PC-9 (cell line): ENCODE measurements at regions not wholly inside any gene's neighbourhood (a gene's known extent, or its start where the extent isn't known, plus 50 kb on each side); places are given as distances from the start of the nearest gene placed in this dataset.

Source experiments
- BruUV-seq: library from RNA; stranded (reverse); fragments of 400-500 nt; replicated peaks from 2 replicates; lab custom pipeline; 2021; lab: Mats Ljungman, UMichigan
- CTCF ChIA-PET: fragments of 300-600 bp; sonication (Branson Sonifier 250); formaldehyde crosslinking; loops from one replicate; lab custom pipeline; 2022; ENCODE audit warnings: antibody characterized with exemption; lab: Charles Lee
- POLR2A ChIA-PET: fragments of 300-600 bp; sonication (Branson Sonifier 250); formaldehyde crosslinking; loops from one replicate; lab custom pipeline; 2022; ENCODE audit warnings: antibody characterized with exemption; ENCODE audit not compliant: unreplicated experiment; lab: Charles Lee
- DNase-seq, 2 experiments: peaks; one replicate each; pipeline versions ENCODE4 v3.0.0 to v3.0.0-alpha.2; 2015 to 2022; ENCODE audit warnings: mixed read lengths in 1 of 2
- H2AFZ ChIP-seq: fragments of 200-600 bp; sonication (generic); 2 replicates; pipeline ENCODE4 v1.8.1; 2017; ENCODE audit warnings: antibody characterized with exemption
- H3F3A ChIP-seq: fragments of 200-600 bp; sonication (generic); 2 replicates; pipeline ENCODE4 v1.8.1; 2017; ENCODE audit warnings: antibody characterized with exemption, mild to moderate bottlenecking, low read depth; ENCODE audit not compliant: insufficient read depth
- H3K27ac ChIP-seq: fragments of 200-600 bp; sonication (generic); 2 replicates; pipeline ENCODE4 v1.6.1; 2016; ENCODE audit warnings: mixed run types
- H3K27me3 ChIP-seq: fragments of 200-600 bp; sonication (generic); 2 replicates; pipeline ENCODE4 v1.6.1; 2016; ENCODE audit warnings: low read depth, mixed run types; ENCODE audit not compliant: insufficient read depth
- H3K36me3 ChIP-seq: fragments of 200-600 bp; sonication (generic); 2 replicates; pipeline ENCODE4 v1.6.1; 2016; ENCODE audit warnings: low read depth, mixed run types
- H3K4me1 ChIP-seq: fragments of 200-600 bp; sonication (generic); replicated peaks from 2 replicates; pipeline ENCODE4 v1.6.1; 2016; ENCODE audit warnings: mixed run types; ENCODE audit not compliant: insufficient read depth
- H3K4me2 ChIP-seq: fragments of 200-600 bp; sonication (generic); 2 replicates; pipeline ENCODE4 v1.6.1; 2017; ENCODE audit warnings: mixed run types
- H3K4me3 ChIP-seq: fragments of 200-600 bp; sonication (generic); 2 replicates; pipeline ENCODE4 v1.6.1; 2016; ENCODE audit warnings: mixed run types
- H3K79me2 ChIP-seq: fragments of 200-600 bp; sonication (generic); 2 replicates; pipeline ENCODE4 v1.6.1; 2017; ENCODE audit warnings: low read depth, mixed run types
- H3K9me2 ChIP-seq: fragments of 200-600 bp; sonication (generic); 2 replicates; pipeline ENCODE4 v1.8.1; 2017; ENCODE audit warnings: mild to moderate bottlenecking; ENCODE audit not compliant: insufficient read depth
- H3K9me3 ChIP-seq: fragments of 200-600 bp; sonication (generic); 2 replicates; pipeline ENCODE4 v1.8.1; 2016; ENCODE audit warnings: low read depth; ENCODE audit not compliant: insufficient read depth
- H4K20me1 ChIP-seq: fragments of 200-600 bp; sonication (generic); 2 replicates; pipeline ENCODE4 v1.8.1; 2017; ENCODE audit not compliant: insufficient read depth
- CTCF ChIP-seq: fragments of 200-600 bp; sonication (generic); conservative IDR thresholded peaks from 2 replicates; pipeline ENCODE4 v1.6.1; 2017; ENCODE audit warnings: mixed run types, antibody characterized with exemption, mild to moderate bottlenecking, moderate library complexity
- EZH2 ChIP-seq: fragments of 200-600 bp; sonication (generic); IDR thresholded peaks from 2 replicates; pipeline ENCODE4 v1.8.0; 2017; ENCODE audit warnings: antibody characterized with exemption, low read depth
- intact Hi-C: fragments of 100-400 bp; cut with micrococcal nuclease; formaldehyde crosslinking; loops from one replicate; pipeline ENCODE4 v1.10.0; 2022; ENCODE audit not compliant: unreplicated experiment

- Histone ChIP-seq H3K4me3 (no peak overlapping the region), H3K4me1 (0 out of 2 replicates have a peak, but pooled peaks cover 6% of the 10 kb centered on the region), H3F3A (no peaks in the 10 kb centered on the region), H3K27ac (no peak overlapping the region), H3K9me3 (no peaks in the 10 kb centered on the region), H3K79me2 (no peaks in the 10 kb centered on the region), H3K4me2 (no peak overlapping the region), H4K20me1 (no peaks in the 10 kb centered on the region), H3K36me3 (no peaks in the 10 kb centered on the region), H3K27me3 (no peaks in the 10 kb centered on the region), H3K9me2 (no peaks in the 10 kb centered on the region), H2AFZ (no peak overlapping the region)
- no peak for TF ChIP-seq CTCF
- TF ChIP-seq EZH2, result no peak
- no TSS peak for BruUV-seq
- no peak for DNase-seq
- CTCF ChIA-PET, result no interaction called here
- POLR2A ChIA-PET, result no interaction called here
- intact Hi-C loops, result no loop called here
These were observed 53.4 kb upstream of the NKD1 start for GRCh38 chr16:50494501-50495491.

GRCh38 chr16:50491516-50491915, 56.7 kb upstream of the NKD1 start:
- POLR2A ChIA-PET, result no interaction called here
- H3K9me3 ChIP-seq, result no peaks in the 10 kb centered on the region
- TF ChIP-seq CTCF (no peak), EZH2 (no peak)
- DNase-seq, result no peak
- H4K20me1 ChIP-seq, result no peaks in the 10 kb centered on the region
- CTCF ChIA-PET, result no interaction called here
- intact Hi-C loops, result no loop called here
- no peak overlapping the region for H3K4me3 ChIP-seq
- no peaks in the 10 kb centered on the region for H3K9me2 ChIP-seq
- H3K27ac ChIP-seq, result no peak overlapping the region
- H3K36me3 ChIP-seq, result no peaks in the 10 kb centered on the region
- H3F3A ChIP-seq, result no peaks in the 10 kb centered on the region
- H3K4me1 ChIP-seq, result 0 out of 2 replicates have a peak, but pooled peaks cover under 1% of the 10 kb centered on the region
- H3K4me2 ChIP-seq, result no peak overlapping the region
- no peaks in the 10 kb centered on the region for H3K79me2 ChIP-seq
- BruUV-seq, result no TSS peak
- no peak overlapping the region for H2AFZ ChIP-seq
- no peaks in the 10 kb centered on the region for H3K27me3 ChIP-seq

GRCh38 chr16:50490828-50491227, 57.4 kb upstream of the NKD1 start:
- DNase-seq, result no peak
- BruUV-seq, result no TSS peak
- Histone ChIP-seq H4K20me1 (no peaks in the 10 kb centered on the region), H3F3A (no peaks in the 10 kb centered on the region), H3K36me3 (no peaks in the 10 kb centered on the region), H3K27me3 (no peaks in the 10 kb centered on the region), H3K27ac (no peak overlapping the region), H3K79me2 (no peaks in the 10 kb centered on the region), H3K4me3 (no peak overlapping the region), H3K9me2 (no peaks in the 10 kb centered on the region), H3K4me2 (no peak overlapping the region), H3K4me1 (no peaks in the 10 kb centered on the region), H3K9me3 (no peaks in the 10 kb centered on the region), H2AFZ (no peak overlapping the region)
- TF ChIP-seq CTCF (no peak), EZH2 (no peak)
- ChIA-PET CTCF (no interaction called here), POLR2A (no interaction called here)
- intact Hi-C loops, result no loop called here
